ENCODE measurements at regions not wholly inside any gene's neighbourhood (a gene's known extent, or its start where the extent isn't known, plus 50 kb on each side); places are given as distances from the start of the nearest gene placed in this dataset.

DNA sequence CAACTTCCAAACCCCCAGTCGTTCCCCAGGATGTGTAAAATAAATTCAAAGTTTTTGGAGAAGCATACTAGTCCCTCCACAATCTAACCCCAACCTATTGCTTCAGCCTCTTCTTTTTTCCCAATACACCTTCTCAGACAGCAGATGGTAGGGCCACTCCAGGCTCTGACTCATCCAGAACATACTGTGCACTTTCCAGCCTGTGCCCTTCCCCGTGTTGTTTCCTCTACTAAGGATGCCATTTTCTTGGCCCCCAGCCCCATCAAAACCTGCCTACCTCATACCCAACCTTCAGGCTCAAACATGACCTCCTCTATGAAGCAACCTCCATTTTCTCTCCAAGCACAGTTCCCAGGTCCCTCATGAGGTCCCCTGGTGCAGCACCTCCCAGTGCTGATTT lies 669.3 kb downstream of the BCL11A start:
- no peak overlapping the region for H3K4me3 Mint-ChIP-seq
- no peaks in the 10 kb centered on the region; the same call in 1 of the 2 replicates for H3K36me3 Mint-ChIP-seq (ENCODE audit: low read depth)
- TF ChIP-seq, protein P1, sequence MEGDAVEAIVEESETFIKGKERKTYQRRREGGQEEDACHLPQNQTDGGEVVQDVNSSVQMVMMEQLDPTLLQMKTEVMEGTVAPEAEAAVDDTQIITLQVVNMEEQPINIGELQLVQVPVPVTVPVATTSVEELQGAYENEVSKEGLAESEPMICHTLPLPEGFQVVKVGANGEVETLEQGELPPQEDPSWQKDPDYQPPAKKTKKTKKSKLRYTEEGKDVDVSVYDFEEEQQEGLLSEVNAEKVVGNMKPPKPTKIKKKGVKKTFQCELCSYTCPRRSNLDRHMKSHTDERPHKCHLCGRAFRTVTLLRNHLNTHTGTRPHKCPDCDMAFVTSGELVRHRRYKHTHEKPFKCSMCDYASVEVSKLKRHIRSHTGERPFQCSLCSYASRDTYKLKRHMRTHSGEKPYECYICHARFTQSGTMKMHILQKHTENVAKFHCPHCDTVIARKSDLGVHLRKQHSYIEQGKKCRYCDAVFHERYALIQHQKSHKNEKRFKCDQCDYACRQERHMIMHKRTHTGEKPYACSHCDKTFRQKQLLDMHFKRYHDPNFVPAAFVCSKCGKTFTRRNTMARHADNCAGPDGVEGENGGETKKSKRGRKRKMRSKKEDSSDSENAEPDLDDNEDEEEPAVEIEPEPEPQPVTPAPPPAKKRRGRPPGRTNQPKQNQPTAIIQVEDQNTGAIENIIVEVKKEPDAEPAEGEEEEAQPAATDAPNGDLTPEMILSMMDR (IDR thresholded peaks at IDR 0.05), result no peak
- H3K4me1 Mint-ChIP-seq (ENCODE audit: low read depth), result no peaks in the 10 kb centered on the region
- no peak overlapping the region for H3K27ac Mint-ChIP-seq
- peaks cover 15% of the 10 kb centered on the region for H3K9me3 Mint-ChIP-seq
- no peak for DNase-seq
- H3K27me3 Mint-ChIP-seq (ENCODE audit: insufficient read depth), result peaks cover 4% of the 10 kb centered on the region; the same call in 1 of the 2 replicates

DNA sequence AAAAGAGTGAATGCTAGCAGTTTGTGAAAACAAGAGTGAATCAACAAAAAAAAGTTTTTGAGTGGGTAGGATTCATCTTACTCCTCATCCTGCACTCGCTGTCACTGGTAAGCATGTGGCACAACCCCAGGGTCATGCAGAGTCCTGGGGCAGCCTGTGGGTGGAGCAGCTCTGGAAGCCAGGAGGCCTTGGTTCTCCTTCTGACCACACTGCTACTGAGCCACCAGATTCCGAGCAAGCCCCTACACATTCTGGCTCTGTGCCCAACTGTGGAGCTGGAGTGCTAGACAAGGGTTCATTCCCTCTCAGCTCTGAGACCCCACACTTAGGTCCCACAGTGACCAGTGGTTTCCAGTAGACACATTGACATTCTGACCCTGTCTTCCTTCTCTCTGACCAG lies 670.6 kb downstream of the BCL11A start:
- Mint-ChIP-seq H3K4me3 (no peak overlapping the region), H3K9me3 (peaks cover 19% of the 10 kb centered on the region), H3K4me1 (ENCODE audit: low read depth) (no peaks in the 10 kb centered on the region), H3K27ac (no peak overlapping the region), H3K36me3 (ENCODE audit: low read depth) (no peaks in the 10 kb centered on the region; the same call in 1 of the 2 replicates), H3K27me3 (ENCODE audit: insufficient read depth) (peaks cover 4% of the 10 kb centered on the region; the same call in 1 of the 2 replicates)
- DNase-seq, result no peak
- TF ChIP-seq, protein P1 (IDR thresholded peaks at IDR 0.05), result no peak

DNA sequence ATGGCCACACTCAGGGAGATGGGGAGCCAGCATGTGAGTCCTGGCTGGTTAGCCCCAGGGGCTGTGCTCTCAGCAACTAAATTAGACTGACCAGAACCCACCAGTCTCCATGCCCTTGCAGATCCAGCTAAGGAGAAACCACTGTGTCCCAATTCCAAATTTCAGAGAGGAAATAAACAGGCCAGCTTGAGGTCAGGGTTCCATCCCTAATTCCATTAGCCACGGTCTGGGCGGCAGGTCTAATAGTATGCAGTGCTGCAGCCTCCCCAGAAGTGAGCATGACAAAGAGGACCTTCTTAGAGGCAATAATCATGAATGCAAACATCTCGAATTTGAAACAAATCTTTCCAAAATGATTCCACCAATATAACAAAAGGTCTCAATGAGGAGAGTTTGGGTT lies 671.2 kb downstream of the BCL11A start:
- no peak overlapping the region for H3K4me3 Mint-ChIP-seq
- H3K36me3 Mint-ChIP-seq (ENCODE audit: low read depth), result no peaks in the 10 kb centered on the region; the same call in 1 of the 2 replicates
- H3K27me3 Mint-ChIP-seq (ENCODE audit: insufficient read depth), result peaks cover 4% of the 10 kb centered on the region; the same call in 1 of the 2 replicates
- H3K27ac Mint-ChIP-seq, result no peak overlapping the region
- no peaks in the 10 kb centered on the region for H3K4me1 Mint-ChIP-seq (ENCODE audit: low read depth)
- H3K9me3 Mint-ChIP-seq, result peaks cover 23% of the 10 kb centered on the region
- DNase-seq, result no peak
- TF ChIP-seq, protein P1 (IDR thresholded peaks at IDR 0.05), result no peak

- TF ChIP-seq, protein P1 (IDR thresholded peaks at IDR 0.05), result no peak
- H3K36me3 Mint-ChIP-seq (ENCODE audit: low read depth), result no peaks in the 10 kb centered on the region; the same call in 1 of the 2 replicates
Measured at GRCh38 chr2:59881218-59881617, 672.2 kb downstream of the BCL11A start.

DNA sequence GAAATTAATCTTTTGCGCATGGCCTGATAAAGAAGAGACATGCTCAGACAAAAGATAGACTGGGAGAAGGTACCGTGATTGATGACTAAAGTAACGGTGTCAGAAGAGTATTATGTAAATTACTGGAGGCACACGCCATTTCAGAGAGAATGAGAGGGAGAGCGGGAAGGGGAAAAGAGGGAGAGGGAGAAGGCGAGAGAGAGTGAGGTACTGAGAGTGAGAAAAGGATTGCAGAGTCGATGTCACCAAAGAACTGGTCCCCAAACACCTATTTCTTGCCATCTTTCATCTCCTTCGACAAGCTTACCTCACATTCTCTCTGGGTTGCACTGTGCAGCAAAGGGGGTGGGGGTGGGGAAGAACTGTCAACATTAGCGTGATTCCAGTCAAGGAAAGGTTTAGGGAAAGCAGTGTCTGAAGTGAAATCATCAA lies 673.7 kb downstream of the BCL11A start:
- Mint-ChIP-seq H3K36me3 (ENCODE audit: low read depth) (no peaks in the 10 kb centered on the region; the same call in 1 of the 2 replicates), H3K4me3 (no peak overlapping the region), H3K27ac (no peak overlapping the region), H3K9me3 (peaks cover 33% of the 10 kb centered on the region), H3K4me1 (ENCODE audit: low read depth) (no peaks in the 10 kb centered on the region), H3K27me3 (ENCODE audit: insufficient read depth) (0 out of 2 replicates have a peak, but pooled peaks cover 1% of the 10 kb centered on the region)
- DNase-seq, result no peak
- TF ChIP-seq, protein P1 (IDR thresholded peaks at IDR 0.05), result no peak

More at GRCh38 chr2:59881218-59881617, 672.2 kb downstream of the BCL11A start:
- H3K4me1 Mint-ChIP-seq (ENCODE audit: low read depth), result no peaks in the 10 kb centered on the region
- no peak for DNase-seq
- no peak overlapping the region for H3K4me3 Mint-ChIP-seq
- no peak overlapping the region for H3K27ac Mint-ChIP-seq
- 0 out of 2 replicates have a peak, but pooled peaks cover 1% of the 10 kb centered on the region for H3K27me3 Mint-ChIP-seq (ENCODE audit: insufficient read depth)
- peaks cover 31% of the 10 kb centered on the region for H3K9me3 Mint-ChIP-seq

Data from HFFc6 (cell line).